Activated T-cell treated with anti-CD3 and anti-CD28 coated beads, Interleukin-2, amount 50 U/mL, for 72 hours (primary cell): ENCODE measurements at regions not wholly inside any gene's neighbourhood (a gene's known extent, or its start where the extent isn't known, plus 50 kb on each side); places are given as distances from the start of the nearest gene placed in this dataset.

Experiments
- ATAC-seq, 2 donors: fragments of 150-1000 bp; cut with Tn5 transposase; replicated peaks in 1 of 2; 2 replicates each; pipeline ENCODE4 v1.10.0; 2021; ENCODE audit warnings: moderate library complexity in 2 of 2, mild to moderate bottlenecking in 1 of 2
- DNase-seq, 2 donors: peaks; one replicate each; pipeline ENCODE4 v3.0.0; 2021 to 2022; ENCODE audit warnings: mixed read lengths in 1 of 2
- H3K27ac Mint-ChIP-seq: one replicate; pipeline ENCODE4 v1.8.0; 2022; ENCODE audit warnings: mild to moderate bottlenecking, moderate library complexity, mixed read lengths
- H3K27me3 Mint-ChIP-seq: one replicate; pipeline ENCODE4 v1.8.0; 2022; ENCODE audit warnings: low read depth, mixed read lengths
- H3K36me3 Mint-ChIP-seq, 2 donors: one replicate each; pipeline ENCODE4 v1.8.0; 2022; ENCODE audit warnings: mixed read lengths in 2 of 2, mild to moderate bottlenecking in 1 of 2; ENCODE audit not compliant: insufficient read depth in 2 of 2
- H3K4me1 Mint-ChIP-seq: one replicate; pipeline ENCODE4 v1.8.0; 2022; ENCODE audit warnings: low read depth, mixed read lengths
- H3K4me3 Mint-ChIP-seq, 2 donors: one replicate each; pipeline ENCODE4 v1.8.0; 2022; ENCODE audit warnings: mild to moderate bottlenecking in 2 of 2, mixed read lengths in 2 of 2, moderate library complexity in 2 of 2
- H3K9me3 Mint-ChIP-seq, 2 donors: one replicate each; pipeline ENCODE4 v1.8.0; 2022; ENCODE audit warnings: mixed read lengths in 2 of 2

DNA sequence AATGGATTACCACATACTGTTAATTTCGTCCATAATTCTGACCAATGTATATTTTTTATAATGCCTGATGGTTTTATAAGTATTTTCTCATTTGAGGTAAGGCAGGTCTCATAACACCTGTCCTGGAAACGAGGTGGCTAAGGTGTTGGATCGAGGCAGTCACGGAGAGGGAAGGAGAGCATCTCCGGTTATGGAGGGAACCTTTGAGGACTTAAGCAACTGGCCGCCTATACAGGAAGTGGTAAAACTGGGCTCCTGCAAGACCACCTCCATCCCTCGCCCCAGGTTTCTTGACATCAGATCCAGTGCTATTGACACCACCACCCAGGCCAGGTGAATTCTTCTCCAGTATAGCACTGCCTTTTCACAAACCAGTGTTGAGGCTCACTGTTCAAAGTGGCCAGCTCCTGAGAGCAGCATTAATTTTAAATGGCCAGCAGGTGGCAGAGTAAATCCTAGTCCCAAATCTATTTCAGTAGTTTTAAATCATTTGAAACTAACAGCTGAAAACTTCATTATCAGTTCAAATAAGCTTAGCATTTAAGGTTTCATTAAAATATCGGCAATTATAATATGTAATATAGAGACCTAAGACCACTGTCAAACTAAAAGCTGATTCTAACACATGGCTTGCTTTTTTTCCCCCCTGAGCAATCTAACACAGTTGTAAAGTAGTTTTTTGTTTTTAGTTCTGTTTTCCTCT, 100.8 kb downstream of the PPM1A start:
- Mint-ChIP-seq H3K4me1 (no peaks in the 10 kb centered on the region), H3K36me3 (no peaks in the 10 kb centered on the region), H3K4me3 (no peak overlapping the region), H3K27me3 (peaks cover 6% of the 10 kb centered on the region), H3K9me3 (no peaks in the 10 kb centered on the region), H3K27ac (no peak overlapping the region)
- DNase-seq (peak in 1 of 2 donors; percentile 14), ATAC-seq (no peak)

DNA sequence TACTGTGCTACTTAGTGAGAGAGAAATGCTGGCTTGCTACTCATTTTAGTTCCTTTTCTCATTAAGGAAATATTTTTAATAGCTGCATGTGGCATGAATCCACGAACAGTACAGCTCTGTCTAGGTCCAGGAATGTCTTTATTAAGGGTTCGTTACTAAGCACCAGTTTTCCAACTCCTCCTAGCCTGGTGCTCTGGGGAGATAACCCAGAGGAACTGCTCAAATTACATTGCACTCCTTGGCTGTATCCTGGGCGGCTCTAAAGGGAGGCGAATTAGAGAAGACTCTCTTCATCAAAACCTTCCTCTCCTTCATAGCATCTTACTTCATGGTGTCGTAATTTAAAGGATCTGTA, 101.3 kb downstream of the PPM1A start:
- Mint-ChIP-seq H3K4me1 (no peaks in the 10 kb centered on the region), H3K4me3 (no peak overlapping the region), H3K27me3 (peaks cover 7% of the 10 kb centered on the region), H3K9me3 (no peaks in the 10 kb centered on the region), H3K36me3 (no peaks in the 10 kb centered on the region), H3K27ac (no peak overlapping the region)
- ATAC-seq (no peak), DNase-seq (no peak)

DNA sequence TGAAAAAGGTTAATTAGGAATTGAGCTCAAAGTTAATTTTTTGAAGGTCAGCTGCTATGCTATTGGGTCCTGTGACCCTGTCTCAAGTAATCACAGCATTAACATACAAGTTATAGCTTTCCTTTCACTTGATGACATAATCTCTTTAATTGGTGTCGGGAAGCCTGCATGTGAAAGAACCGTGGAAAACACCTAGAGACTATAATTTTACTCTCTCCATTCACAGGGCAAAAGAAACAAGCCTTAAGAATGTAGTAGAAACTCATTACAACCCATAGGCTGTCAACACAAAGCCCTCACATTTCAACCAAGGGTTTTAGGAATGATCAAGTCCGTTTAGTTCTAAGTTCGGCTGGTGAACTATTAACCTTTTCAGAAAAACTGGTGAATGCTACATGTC, 104.4 kb downstream of the PPM1A start:
- ATAC-seq (no peak), DNase-seq (no peak)
- H3K36me3 Mint-ChIP-seq = no peaks in the 10 kb centered on the region
- H3K4me1 Mint-ChIP-seq = no peaks in the 10 kb centered on the region
- no peak overlapping the region for H3K27ac Mint-ChIP-seq
- peaks cover 11% of the 10 kb centered on the region for H3K27me3 Mint-ChIP-seq
- H3K4me3 Mint-ChIP-seq = no peak overlapping the region
- no peaks in the 10 kb centered on the region for H3K9me3 Mint-ChIP-seq

DNA sequence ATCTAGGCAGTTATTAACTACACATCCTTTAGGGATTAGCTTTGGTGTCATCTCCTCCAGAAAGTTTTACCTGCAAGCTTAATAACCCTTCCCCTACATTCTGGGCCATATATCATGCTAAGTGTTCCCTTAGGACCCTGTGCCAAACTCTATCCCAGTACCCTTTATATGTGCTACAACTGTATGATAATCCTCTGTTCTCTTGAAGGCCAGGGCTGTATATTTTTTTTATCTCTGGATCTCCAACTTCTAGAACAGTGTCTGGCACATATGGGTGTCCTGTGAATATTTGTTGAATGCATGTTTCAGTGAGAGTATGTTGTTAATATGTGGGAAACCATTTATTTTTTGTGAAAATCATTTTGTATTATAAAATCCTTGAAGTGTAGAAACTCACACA, 106.7 kb downstream of the PPM1A start:
- Mint-ChIP-seq H3K27ac (no peak overlapping the region), H3K4me1 (no peaks in the 10 kb centered on the region), H3K9me3 (no peaks in the 10 kb centered on the region), H3K36me3 (no peaks in the 10 kb centered on the region), H3K4me3 (no peak overlapping the region), H3K27me3 (peaks cover 6% of the 10 kb centered on the region)
- no peak for DNase-seq
- no peak for ATAC-seq

DNA sequence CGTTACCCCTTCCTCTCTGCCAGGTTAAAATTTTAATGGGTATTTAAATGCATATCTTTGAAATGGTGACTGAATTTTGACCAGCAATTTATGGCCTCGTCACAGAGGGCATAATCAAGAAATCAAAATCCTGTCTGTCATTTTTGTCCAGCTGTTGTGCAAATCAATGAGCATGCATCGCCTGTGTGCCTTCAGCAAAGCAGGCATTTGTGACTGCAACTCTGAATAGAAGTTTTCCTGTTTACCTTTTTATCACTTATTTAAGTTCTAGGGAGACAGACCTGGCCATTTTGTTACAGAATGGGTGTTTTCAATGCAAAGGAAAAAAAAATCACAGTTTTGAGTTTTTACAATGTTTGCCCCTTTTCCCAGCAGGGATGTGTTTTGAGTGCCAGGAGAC, 107.4 kb downstream of the PPM1A start:
- no peak for DNase-seq
- no peak overlapping the region for H3K27ac Mint-ChIP-seq
- H3K4me3 Mint-ChIP-seq = no peak overlapping the region

DNA sequence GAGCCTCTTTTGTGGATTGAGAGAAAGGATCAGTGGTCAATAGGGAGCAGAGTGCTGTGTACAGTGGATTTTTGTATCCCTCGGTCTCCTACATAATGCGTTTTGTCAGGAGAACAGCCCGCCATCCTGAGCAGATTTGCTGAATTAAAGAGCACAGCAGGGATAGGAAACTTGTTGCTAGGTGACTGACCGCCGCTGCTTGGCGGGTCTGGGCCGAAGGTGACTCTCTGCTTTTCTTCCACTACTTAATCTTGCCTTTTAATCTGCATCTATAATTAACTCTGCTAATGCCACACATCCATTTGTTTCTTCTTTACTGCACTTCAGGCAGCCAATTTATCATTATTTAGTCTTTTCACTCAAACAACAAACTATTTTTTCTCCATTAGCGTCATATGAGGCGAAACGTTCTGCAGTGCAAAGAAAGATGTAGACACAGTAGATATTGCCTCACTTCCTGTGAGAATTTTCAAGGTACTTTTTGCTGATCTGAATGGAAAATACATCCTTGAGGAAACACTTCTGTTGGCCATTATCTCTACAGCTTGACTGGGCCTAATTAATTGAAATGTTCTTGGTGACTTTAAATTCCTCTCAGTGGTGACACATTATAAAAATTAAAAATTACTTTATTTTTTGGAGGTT, 108.0 kb downstream of the PPM1A start:
- Mint-ChIP-seq H3K4me1 (no peaks in the 10 kb centered on the region), H3K27ac (no peak overlapping the region), H3K27me3 (peaks cover 13% of the 10 kb centered on the region), H3K9me3 (no peaks in the 10 kb centered on the region), H3K4me3 (no peak overlapping the region), H3K36me3 (no peaks in the 10 kb centered on the region)
- ATAC-seq (no peak), DNase-seq (no peak)

More for the DNA sequence above, 107.4 kb downstream of the PPM1A start:
- no peak for ATAC-seq
- Mint-ChIP-seq H3K9me3 (no peaks in the 10 kb centered on the region), H3K27me3 (peaks cover 9% of the 10 kb centered on the region), H3K4me1 (no peaks in the 10 kb centered on the region), H3K36me3 (no peaks in the 10 kb centered on the region)

DNA sequence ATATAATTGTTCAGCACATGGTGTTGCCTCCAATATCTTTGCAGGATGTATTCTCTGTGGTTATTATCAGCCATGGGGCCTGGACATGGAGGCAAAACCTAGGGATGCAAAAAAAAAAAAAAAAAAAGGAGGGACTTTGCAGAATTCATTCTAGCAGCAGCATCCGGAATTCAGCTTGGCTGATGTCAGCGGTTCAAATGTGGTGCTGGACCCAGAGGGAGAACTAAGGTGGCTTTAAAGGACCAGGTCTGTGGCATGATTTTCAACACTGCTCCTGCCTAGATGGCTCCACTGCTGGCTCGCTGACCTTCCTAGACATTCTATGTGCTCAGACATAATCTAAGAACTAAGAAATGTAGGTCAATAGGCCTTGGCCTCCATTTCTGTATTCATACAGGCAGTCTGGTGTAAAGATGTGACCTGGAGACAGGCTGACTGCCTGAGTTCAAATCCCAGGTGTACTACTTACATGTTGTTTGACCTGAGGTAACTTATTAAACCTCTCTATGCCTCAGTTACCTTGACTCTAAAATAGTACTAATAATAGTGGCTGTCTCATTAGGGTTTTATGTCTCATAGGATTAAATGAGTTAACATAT, 108.6 kb downstream of the PPM1A start:
- no peaks in the 10 kb centered on the region for H3K9me3 Mint-ChIP-seq
- H3K4me1 Mint-ChIP-seq = no peaks in the 10 kb centered on the region
- no peak for DNase-seq
- no peak for ATAC-seq
- no peak overlapping the region for H3K4me3 Mint-ChIP-seq
- no peaks in the 10 kb centered on the region for H3K36me3 Mint-ChIP-seq
- H3K27me3 Mint-ChIP-seq = peaks cover 13% of the 10 kb centered on the region
- no peak overlapping the region for H3K27ac Mint-ChIP-seq

DNA sequence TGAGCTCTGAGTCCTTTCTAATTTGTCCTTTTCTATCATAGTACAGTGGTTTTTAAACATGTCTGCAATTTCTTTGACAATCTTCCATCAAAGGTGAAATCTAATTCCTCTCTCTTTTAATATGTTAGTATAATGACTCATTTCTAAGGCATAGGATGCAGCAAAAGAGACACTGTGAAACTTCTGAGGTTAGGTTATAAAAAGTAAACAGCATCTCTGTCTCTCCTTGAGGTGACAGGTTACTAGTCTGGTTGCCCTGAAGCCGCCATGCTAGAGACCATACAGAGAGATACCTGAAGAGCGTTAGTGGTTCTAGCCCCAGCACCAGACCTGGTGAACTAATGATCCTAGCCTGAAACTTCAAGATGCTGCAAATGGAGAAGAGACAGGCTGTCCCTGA, 114.3 kb downstream of the PPM1A start:
- Mint-ChIP-seq H3K9me3 (no peaks in the 10 kb centered on the region), H3K36me3 (no peaks in the 10 kb centered on the region), H3K4me3 (no peak overlapping the region), H3K4me1 (no peaks in the 10 kb centered on the region), H3K27me3 (peaks cover 7% of the 10 kb centered on the region), H3K27ac (no peak overlapping the region)
- DNase-seq (no peak), ATAC-seq (no peak)

DNA sequence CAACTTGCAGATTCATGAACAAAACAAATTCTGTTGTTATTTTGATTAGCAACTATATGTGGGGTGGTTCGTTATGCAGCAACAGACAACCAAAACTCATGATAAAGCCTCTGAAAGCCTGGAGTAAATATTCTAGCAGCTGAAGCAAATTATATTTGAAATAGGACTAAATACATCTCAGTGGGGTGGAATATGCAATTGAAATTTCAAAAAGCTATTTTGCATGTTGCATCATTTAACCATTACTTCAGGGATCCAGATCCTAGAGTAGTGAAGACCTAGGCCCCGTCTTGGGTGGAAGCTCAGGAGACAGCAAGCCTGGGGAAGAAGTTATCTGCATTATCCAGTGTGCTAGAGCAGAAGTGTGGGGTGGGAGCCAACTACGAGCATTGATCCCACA, 114.7 kb downstream of the PPM1A start:
- no peak for DNase-seq
- no peaks in the 10 kb centered on the region for H3K4me1 Mint-ChIP-seq
- no peaks in the 10 kb centered on the region for H3K36me3 Mint-ChIP-seq
- H3K4me3 Mint-ChIP-seq = no peak overlapping the region
- no peak for ATAC-seq
- H3K27me3 Mint-ChIP-seq = peaks cover 7% of the 10 kb centered on the region
- no peak overlapping the region for H3K27ac Mint-ChIP-seq
- no peaks in the 10 kb centered on the region for H3K9me3 Mint-ChIP-seq

DNA sequence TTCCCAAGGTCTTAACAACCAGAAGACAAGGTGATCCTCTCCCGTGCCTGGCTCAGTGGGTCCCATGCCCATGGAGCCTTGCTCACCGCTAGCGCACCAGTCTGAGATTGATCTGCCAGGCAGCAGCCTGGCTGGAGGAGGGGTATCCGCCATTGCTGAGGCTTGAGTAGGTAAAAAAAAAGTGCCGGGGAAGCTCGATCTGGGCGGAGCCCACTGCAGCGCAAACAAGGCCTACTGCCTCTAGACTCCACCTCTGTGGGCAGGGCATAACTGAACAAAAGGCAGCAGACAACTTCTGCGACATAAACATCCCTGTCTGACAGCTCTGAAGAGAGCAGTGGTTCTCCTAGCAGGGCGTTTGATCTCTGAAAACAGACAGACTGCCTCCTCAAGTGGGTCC, 104.0 kb downstream of the C14orf39 start:
- Mint-ChIP-seq H3K27me3 (peaks cover 7% of the 10 kb centered on the region), H3K4me3 (no peak overlapping the region), H3K27ac (no peak overlapping the region), H3K9me3 (peaks cover 0 to 3% of the 10 kb centered on the region in 2 donors), H3K4me1 (no peaks in the 10 kb centered on the region), H3K36me3 (no peaks in the 10 kb centered on the region)
- ATAC-seq = no peak
- DNase-seq = no peak
